Adrenal gland (tissue), 5 donors: ENCODE measurements at regions not wholly inside any gene's neighbourhood (a gene's known extent, or its start where the extent isn't known, plus 50 kb on each side); places are given as distances from the start of the nearest gene placed in this dataset.

ENCODE experiments used
- CTCF ChIP-seq, 6 experiments: fragments of 450-650 bp in 4 of 6; fragments of 200-600 bp in 2 of 6; sonication (generic) in 1 of 6; IDR thresholded peaks; 1 replicate in 5 of 6; 2 replicates in 1 of 6; pipeline versions ENCODE4 v1.5.1 to v1.8.0; 2016 to 2021; ENCODE audit warnings: antibody characterized with exemption in 6 of 6, mild to moderate bottlenecking in 2 of 6, moderate library complexity in 1 of 6
- POLR2A ChIP-seq, 2 donors: fragments of 450-650 bp; IDR thresholded peaks; one replicate each; pipeline ENCODE4 v1.6.1; 2017; ENCODE audit warnings: antibody characterized with exemption in 2 of 2, mild to moderate bottlenecking in 2 of 2, moderate library complexity in 1 of 2
- donor health status: DM: no; HTN: no; CAD: no.

GRCh38 chr5:90289837-90290236, 119.7 kb downstream of the CETN3 start:
- TF ChIP-seq CTCF (IDR thresholded peaks at IDR 0.05): no peak
- no peak for TF ChIP-seq POLR2A (IDR thresholded peaks at IDR 0.05)
